ELF-1 (cell line): ENCODE measurements at regions not wholly inside any gene's neighbourhood (a gene's known extent, or its start where the extent isn't known, plus 50 kb on each side); places are given as distances from the start of the nearest gene placed in this dataset.

Experiments used
- DNase-seq: peaks from one replicate; pipeline ENCODE4 v3.0.0-alpha.2; 2016; ENCODE audit warnings: low read depth, low spot score

- DNase-seq: no peak
These were observed 171.1 kb upstream of the TMPO start for GRCh38 chr12:98344046-98344930.

GRCh38 chr12:98345308-98345876, 170.0 kb upstream of the TMPO start:
- peak; percentile 52 for DNase-seq

- DNase-seq: no peak
These were observed 164.3 kb upstream of the TMPO start for GRCh38 chr12:98351089-98351488.

- DNase-seq: no peak
These were observed 163.6 kb upstream of the TMPO start for GRCh38 chr12:98351784-98352183.

- DNase-seq: no peak
These were observed 163.1 kb upstream of the TMPO start for GRCh38 chr12:98352218-98352811.

GRCh38 chr12:98352835-98353234, 162.6 kb upstream of the TMPO start:
- no peak for DNase-seq

- DNase-seq: no peak
These were observed 160.8 kb upstream of the TMPO start for GRCh38 chr12:98354520-98355035.

- no peak for DNase-seq
These were observed 160.1 kb upstream of the TMPO start for GRCh38 chr12:98355322-98355721.

GRCh38 chr12:98355933-98356332, 159.5 kb upstream of the TMPO start:
- DNase-seq: no peak

- no peak for DNase-seq
These were observed 157.2 kb upstream of the TMPO start for GRCh38 chr12:98358144-98358543.

GRCh38 chr12:98359856-98360255, 155.5 kb upstream of the TMPO start:
- no peak for DNase-seq

- DNase-seq: no peak
These were observed 155.0 kb upstream of the TMPO start for GRCh38 chr12:98360401-98360800.

GRCh38 chr12:98369581-98369980, 145.8 kb upstream of the TMPO start:
- DNase-seq: no peak

GRCh38 chr12:98370976-98371375, 144.4 kb upstream of the TMPO start:
- no peak for DNase-seq

GRCh38 chr12:98371419-98371818, 144.0 kb upstream of the TMPO start:
- DNase-seq: no peak

- no peak for DNase-seq
These were observed 142.9 kb upstream of the TMPO start for GRCh38 chr12:98372340-98373024.

GRCh38 chr12:98373025-98373554, 142.3 kb upstream of the TMPO start:
- peak; percentile 15 for DNase-seq

GRCh38 chr12:98374007-98374406, 141.4 kb upstream of the TMPO start:
- DNase-seq: no peak

GRCh38 chr12:98379106-98379505, 136.3 kb upstream of the TMPO start:
- DNase-seq: no peak

GRCh38 chr12:98385641-98386040, 129.7 kb upstream of the TMPO start:
- peak; percentile 51 for DNase-seq

- no peak for DNase-seq
These were observed 127.9 kb upstream of the TMPO start for GRCh38 chr12:98387444-98387843.

GRCh38 chr12:98388126-98388525, 127.3 kb upstream of the TMPO start:
- no peak for DNase-seq
